GM19035 (cell line): ENCODE measurements at regions not wholly inside any gene's neighbourhood (a gene's known extent, or its start where the extent isn't known, plus 50 kb on each side); places are given as distances from the start of the nearest gene placed in this dataset.

Experiments used
- ATAC-seq: cut with Tn5 transposase; IDR thresholded peaks from one replicate; pipeline ENCODE4 v1.9.1; 2021; ENCODE audit not compliant: unreplicated experiment

DNA sequence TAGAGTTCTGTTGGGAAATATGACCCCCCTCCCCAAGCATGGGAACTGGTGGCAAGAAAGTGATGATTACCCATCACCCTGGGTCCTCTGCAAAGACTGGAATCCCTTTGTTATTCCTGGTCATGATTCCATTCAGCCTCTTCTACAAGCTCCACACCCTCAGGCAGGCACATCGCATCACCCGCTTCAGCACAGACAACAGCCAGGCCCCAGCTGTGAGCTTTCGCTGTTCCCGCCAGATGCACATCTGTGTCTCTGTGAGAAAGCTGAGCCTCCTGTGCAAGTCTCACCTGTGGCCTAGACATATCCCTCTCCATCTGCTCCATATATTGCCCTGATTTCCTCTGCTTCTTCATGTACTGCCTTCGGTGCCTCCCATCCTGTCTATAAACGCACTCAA, 368.0 kb upstream of the RAB6C start:
- ATAC-seq, result no peak

DNA sequence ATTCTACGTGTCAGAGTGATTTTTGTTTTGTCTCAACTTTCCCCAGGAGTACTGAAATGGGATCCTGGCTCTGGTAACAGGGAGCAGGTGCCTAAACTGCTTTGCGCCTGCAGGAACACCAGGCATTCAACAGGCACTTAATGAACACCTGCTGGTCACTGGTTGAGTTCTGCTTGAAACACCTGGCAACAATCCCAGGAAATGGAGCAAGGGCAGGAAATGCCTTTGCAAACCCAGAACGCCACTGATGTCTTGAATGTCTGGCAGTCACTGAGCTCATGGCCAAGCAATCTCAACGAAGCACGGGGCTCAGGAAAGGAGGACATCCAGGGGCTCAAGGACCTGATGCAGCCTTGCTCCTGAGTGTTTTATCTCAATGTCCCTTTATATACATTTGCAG, 360.0 kb upstream of the RAB6C start:
- no peak for ATAC-seq

DNA sequence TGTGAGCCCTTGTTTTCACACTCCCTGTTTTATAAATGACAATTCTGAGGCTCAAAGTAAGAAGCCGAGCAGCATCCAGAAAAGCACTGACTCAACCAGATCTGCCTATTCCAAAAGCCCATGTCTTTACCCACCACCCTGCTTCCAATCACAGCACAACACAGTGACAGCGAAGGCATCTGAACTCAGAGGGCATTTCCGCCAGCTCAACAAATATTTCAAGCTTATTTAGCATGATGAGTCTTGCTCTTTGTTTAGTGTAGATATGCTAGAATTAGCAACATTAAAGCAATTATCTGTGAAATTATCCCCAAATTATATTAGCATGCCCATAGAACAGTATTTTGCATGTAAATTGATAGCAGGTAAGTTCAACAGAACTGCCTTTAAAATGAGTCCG, 359.1 kb upstream of the RAB6C start:
- no peak for ATAC-seq

DNA sequence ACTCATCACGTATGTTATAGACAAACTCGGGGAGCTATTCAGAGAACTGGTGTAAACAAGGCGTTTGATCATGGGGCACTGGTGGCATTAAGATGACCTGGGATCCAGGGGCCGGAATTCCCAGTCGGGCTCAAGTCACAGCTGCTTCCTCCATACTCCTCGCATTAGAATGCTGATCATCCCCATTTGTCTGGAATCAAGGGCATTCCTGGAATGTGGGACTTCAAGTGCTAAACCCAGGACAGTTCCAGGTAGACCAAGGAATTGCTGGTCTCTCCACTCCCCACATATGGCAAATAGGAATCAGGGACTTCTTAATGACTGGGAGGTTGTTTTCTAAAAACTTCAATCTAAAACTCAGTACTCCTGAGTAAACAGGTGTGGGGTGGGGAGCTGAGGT, 355.7 kb upstream of the RAB6C start:
- ATAC-seq, result no peak

DNA sequence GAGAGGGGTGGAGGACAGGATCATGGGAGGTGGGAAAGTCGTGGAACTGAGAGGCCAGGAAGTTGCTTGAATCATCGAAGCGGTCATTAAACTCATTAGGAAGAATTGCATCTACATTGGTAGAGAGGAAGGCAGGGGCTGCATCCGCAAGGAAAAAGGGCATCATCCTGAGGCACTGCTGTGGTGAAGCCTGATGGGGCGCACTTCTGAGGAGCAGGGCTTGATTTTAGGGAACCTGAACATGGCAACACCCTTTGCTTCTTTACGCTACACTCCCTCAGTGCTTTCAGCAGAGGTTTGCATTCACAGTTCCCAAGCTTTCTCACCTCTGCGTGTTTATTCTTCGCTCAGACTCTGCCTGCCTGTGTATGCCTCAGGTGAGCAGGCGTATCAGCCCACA, 352.0 kb upstream of the RAB6C start:
- ATAC-seq, result no peak

DNA sequence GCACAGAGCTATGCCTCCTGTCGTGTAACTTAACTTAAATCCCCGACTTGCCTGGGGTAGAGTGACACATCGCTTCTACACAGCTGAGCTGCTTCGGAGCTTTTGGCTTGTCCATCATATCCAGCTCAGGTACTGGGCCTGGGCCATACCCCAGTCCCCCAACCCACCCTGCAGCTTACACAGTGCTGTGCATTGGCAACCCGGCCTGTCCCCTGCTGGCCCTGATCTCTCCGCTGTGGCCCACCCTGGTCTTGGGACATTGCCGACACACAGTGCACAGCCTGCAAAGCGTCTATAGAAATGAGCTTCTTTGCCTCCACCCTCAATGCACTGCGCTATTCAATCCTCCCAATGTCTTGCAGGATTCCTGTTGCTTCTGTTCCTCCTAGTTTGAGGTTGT, 342.8 kb upstream of the RAB6C start:
- no peak for ATAC-seq

DNA sequence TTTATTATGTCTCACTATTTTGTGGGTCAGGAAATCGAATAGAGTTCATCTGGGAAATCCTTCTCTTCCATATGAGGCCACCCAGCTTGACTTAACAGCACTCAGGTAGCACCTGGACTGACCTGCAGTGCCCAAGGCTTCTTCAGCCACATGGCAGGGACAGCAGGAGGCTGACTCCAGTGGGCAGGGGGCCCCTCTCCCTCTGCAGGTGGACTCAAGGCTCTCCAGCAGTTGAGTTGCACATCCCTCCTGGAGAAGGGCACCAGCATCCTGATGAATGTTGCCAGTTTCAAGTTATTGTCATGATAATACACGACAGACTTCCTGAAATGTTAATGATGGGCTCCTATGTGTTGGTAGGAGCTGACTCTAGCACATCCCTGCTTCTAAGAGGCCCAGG, 338.1 kb upstream of the RAB6C start:
- no peak for ATAC-seq

DNA sequence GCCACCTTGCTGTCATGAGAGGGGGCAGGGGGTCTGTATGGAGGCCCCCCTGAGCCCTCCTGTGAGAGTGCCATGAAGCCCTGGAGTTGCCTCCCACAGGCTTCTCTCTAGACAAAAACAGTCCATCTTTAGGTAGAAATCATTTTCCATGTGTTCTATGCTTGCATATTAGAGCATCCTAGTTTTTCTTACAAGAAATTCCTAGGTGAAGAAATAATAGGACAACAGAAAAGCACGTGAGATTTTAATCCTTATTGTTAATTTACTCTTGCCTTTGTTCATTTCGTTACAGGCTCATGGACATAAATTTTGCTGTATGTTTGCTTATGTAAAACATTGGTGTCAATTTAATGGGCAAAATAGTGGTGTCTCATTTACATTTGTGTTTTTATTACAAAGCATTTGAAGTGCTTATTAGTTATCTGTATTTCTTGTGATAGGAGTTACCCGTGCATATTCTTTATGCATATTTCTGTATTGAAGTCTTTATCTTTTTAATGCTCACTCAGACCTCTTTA, 336.9 kb upstream of the RAB6C start:
- no peak for ATAC-seq

DNA sequence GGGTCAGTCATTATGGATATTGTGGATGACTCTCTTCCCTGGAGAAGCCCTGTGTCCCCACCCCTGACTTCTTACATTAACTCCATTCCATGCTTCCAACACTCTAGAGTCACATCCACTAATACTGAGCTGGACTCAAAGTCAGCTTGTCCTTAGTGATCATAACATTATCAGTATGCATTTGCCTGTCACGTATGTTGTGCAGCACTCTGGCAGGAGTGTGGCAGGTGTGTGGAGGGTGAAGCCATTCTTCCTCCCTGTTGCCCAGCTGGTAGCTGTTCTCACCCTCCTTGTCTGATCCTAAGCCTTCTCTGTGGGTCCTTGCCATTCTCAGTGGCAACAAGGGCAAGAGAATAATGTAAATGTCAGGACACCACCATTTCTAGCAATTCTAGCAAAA, 334.1 kb upstream of the RAB6C start:
- no peak for ATAC-seq

DNA sequence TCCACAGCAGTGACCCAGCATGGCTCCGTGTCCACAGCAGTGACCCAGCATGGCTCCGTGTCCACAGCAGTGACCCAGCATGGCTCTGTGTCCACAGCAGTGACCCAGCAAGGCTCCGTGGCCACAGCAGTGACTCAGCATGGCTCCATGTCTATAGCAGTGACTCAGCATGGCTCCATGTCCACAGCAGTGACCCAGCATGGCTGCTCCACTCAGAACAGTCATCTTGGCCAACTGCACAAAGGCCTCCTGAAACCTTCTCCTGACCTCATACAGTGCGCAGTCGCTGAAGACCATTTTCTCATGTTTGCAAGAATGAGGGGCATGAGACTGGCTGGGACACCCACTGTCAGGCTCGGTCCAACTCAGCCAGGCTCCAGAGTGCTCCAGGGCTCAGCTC, 333.4 kb upstream of the RAB6C start:
- no peak for ATAC-seq

DNA sequence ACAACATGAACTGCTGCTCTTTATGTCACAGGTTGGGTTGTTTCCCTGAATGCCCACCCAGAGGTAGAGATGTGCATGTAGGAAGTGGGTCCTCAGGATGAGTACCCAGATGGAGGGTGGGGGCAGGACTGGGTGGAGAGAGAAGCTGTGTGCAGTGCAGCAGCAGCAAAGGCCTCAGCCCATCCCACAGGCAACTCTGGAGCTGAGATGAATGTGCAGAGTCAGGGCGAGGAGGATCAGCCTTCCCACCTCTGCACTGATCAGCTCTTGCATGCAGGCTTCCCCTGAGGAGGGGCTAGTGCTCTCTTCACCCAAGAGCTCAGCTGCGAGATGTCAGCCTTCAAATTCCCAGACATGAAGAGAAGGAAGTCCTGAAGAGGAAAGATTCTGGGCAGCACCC, 326.2 kb upstream of the RAB6C start:
- ATAC-seq, result no peak

DNA sequence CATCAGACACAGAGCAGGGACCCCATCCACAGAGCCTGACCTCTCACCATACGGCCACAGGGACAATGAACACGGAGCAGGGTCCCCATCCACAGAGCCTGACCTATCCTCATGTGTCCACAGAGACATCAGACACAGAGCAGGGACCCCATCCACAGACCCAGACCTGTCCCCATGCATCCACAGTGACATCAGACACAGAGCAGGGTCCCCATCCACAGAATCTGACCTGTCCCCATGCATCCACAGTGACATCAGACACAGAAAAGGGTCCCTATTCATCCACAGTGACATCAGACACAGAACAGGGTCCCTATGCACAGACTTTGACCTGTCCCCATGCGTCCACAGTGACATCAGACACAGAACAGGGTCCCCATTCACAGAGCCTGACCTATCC, 325.1 kb upstream of the RAB6C start:
- no peak for ATAC-seq

DNA sequence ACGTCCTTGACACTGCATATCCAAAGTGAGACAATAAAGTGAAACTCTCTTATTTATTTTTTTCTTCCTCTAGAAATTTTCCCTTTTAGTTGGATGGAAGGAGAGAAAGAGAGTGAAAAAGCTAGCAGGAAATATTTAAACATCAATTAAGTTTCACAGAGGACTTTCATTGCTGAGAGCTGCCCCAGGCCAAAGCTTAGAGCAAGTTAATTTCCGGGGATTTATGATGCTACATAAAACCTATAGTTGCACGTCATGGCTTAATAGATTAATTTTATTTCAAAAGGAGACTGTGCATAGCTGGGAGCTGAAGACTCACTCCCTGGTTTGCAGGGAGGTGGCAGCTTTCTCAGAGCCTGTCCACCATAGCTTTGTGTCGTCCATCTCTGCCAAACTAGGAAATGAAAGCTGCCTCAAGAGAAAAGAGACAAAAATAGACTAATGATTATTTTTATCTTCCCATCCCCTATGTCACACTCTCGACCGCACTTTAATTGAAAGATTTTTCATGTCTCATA, 323.3 kb upstream of the RAB6C start:
- no peak for ATAC-seq

DNA sequence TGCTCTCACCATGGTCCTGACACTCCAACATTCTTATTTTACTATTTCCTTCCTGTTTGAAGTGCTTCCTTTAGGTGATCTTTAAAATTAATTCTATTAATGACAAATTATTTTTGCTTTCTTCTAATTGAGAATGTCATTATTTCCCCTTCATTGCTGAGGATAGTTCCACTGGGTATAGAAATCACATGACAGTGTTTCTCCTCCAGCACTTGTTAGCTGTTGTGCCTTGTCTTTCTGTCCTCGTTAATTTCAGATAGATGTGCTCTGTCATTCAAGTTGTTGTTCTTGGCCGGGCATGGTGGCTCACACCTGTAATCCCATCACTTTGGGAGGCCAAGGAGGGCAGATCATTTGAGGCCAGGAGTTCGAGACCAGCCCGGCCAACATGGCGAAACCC, 321.0 kb upstream of the RAB6C start:
- no peak for ATAC-seq

DNA sequence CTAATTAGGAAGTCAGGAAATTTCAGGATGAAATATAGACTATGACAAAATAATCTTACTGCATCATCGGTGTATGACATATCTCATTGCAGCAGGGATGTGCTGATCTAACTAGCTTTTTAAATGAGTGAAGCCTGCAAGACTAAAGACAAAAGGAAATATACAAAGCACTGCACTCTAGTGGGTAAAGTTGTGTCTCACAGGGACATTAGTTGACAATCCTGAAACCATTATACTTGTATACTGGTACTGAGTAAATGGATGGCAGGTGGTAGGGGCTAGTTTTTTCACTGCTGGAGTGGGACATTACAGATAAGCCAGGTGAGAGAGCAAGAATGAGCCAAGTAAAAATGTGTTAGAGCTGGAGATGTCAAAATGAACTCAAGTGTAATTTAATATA, 317.5 kb upstream of the RAB6C start:
- no peak for ATAC-seq

DNA sequence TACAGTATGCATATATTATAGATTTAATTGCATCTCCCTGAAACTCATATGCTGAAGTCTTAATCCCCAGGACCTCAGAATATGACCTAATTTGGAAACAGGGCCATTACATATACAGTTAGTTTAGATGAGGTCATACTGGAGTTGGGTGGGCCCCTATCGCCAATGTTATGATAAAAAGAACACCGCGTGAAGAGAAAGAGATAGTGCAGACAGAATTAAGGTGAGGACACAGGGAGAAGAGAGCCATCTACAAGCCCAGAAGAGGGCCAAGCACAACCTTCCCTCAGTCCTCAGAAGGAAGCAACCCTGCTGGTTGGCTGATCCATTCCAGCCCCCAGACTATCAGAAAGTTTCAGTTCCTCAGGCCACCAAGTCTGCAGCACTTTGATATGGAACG, 311.9 kb upstream of the RAB6C start:
- no peak for ATAC-seq

DNA sequence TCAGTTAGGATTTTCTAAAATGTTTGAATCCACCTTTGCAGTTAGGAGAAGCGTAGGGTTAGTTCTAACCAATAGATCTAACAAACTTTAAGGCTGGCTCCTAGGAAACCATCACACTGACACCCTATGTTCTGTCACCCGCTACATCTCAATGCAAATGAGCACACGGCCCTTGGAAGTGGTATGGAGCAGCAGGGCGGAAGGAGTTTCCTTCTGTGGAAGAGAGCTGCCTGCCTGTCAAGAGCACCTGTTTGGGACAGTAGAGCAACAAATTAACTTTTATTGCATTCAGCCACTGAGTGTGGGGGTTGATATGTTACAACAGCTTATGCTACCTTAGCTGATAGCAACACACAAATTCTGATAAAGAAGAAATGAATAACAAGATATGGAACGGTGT, 306.9 kb upstream of the RAB6C start:
- no peak for ATAC-seq

DNA sequence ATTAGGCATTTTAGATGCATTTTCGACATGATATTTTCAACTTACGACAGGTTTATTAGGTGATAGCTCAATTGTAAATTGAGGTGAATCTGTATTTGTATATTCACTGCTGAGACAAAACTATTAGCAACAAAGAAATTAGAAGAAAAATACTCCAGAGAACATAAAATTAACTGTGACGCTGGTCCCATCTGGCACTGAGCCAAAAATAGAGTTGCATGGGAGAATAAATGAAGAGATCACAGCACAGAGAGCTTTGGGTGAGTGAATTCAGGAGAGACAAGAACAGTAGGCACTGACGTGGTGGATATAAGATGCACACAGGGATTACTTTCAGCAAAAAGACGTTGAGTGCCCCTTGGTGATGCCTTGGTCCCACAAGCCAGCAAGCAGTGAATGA, 306.2 kb upstream of the RAB6C start:
- ATAC-seq, result no peak

DNA sequence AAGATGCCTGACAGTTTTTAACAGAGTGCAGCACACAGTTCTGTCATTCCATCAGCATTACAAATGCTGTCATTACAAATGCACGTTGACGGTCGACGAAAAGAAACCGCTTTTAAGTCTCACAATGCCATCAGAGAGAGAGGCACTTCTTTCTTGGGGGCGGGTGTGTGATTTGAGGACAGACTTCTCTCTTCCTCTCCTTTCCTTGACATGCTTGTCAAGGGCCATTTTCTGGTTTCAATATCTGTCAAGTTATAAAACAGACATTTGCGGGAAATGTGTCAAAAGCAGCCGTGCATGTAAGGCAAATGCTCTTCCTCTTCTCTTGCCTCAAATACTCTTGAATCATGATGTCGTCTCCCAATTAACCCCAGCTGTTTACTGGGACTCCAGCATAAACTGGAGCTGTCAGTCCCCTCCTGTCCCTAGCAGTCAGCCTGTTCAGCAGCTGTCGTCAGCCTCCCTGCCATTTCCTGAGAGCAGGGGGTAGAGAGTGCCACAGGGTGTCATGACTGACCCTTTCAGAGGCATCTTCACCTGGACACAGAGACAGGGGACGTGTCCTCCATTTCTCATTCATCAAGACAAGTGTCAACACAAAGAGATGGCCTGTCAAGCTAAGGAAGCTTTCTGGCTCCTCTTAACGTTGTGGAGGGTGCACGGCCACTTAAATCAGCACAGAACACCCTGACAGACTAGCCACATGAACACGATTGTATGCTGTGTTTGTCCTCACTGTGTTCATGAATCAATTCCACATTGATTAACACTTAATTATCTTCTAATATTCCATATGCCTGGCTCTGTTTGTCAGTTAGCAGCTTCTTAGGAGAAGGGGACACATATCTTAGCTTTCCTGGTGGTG, 305.4 kb upstream of the RAB6C start:
- peak; percentile 77 for ATAC-seq

DNA sequence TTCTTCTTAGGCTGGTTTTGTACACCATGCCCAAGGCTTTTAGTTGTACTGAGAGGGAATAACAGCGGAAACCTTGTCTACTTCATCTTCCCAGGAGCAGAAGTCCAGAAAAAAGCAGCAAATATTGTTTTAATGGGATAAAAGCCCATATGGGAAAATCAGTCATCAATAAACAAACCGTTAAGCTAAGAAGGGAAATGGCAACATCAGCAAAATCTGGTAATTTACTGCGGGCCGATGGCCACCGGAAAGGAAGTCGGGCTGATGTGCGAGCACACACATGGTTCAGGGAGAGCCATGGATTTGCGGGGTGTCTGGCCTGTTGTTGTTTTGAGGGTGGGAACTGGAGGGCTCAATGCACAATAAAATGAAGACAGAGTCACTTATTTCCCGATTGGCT, 300.7 kb upstream of the RAB6C start:
- ATAC-seq, result no peak

DNA sequence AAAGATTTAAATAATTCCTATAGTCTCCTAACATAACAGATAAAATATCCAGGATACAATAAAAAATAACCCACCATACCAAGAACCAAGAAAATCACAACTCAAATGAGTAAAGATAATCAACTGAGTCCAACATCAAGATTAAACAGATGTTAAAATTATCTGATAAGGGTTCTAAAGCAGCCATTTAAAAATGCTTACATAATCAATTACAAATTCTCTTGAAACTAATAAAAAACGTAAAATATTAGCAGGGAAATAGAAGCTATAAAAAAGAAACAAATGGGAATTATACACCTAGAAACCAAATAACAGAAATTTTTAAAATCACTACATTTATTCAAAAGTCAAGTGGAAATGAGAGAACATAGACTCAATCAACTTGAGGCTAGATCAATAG, 297.7 kb upstream of the RAB6C start:
- no peak for ATAC-seq

DNA sequence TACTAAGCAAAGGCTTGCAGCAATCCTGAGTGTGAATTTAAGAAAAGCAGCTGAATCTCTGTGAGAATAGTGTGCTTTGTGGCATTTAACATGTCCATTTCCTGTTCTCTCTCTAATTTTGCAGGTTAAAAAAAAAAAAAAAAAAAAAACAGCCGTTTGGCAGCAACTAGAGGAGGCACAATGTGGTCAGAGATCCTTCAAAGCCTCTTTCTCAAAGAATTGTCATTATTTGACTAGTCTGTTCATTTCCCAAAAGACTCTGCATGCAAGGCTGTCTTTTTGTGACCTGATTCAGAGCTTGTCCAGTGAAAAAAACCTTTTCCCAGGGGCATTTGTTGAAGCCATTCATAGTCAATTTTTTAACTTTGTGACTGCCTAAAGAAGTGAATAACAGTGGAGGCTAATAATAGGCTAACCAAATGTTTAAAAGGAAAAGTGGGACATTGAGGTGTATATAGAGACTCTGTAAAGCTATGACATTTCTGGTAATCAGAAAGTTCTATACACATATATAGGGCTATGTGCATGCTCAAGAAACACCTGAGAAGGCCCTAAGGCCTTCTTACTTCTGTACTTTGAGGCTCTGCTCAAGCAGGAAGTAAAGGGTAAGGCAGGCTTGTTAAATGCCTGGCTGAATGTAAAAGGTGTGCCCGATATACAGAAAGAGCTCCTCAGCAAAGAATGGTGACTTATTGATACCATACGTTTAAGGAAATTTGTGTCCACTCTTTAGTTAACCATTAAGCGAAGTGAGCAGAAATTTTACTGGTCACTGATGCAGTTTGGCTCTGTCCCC, 289.6 kb upstream of the RAB6C start:
- ATAC-seq, result no peak
